Heart right ventricle (tissue), 16 donors: ENCODE measurements at regions not wholly inside any gene's neighbourhood (a gene's known extent, or its start where the extent isn't known, plus 50 kb on each side); places are given as distances from the start of the nearest gene placed in this dataset.

Source experiments
- ATAC-seq, 8 donors: fragments of 200-7000 bp; cut with Tn5 transposase; one replicate each; pipeline ENCODE4 v1.9.1; 2020; ENCODE audit warnings: mild to moderate bottlenecking in 8 of 8, moderate library complexity in 8 of 8, moderate number of reproducible peaks in 1 of 8
- DNase-seq, 2 donors: peaks; one replicate each; pipeline ENCODE4 v3.0.0-alpha.2; 2020
- H3K27ac ChIP-seq, 10 donors: fragments of 200-600 bp; sonication (generic) in 2 of 10; one replicate each; pipeline versions ENCODE4 v1.5.0 to v1.8.0; 2020 to 2022; ENCODE audit warnings: mild to moderate bottlenecking in 3 of 10
- H3K27me3 ChIP-seq, 7 donors: fragments of 200-600 bp; one replicate each; pipeline ENCODE4 v1.8.0; 2021 to 2022; ENCODE audit warnings: mild to moderate bottlenecking in 2 of 7
- H3K36me3 ChIP-seq, 9 donors: fragments of 200-600 bp; sonication (generic) in 1 of 9; one replicate each; pipeline versions ENCODE4 v1.5.0 to v1.8.0; 2020 to 2022; ENCODE audit warnings: mild to moderate bottlenecking in 2 of 9
- H3K4me1 ChIP-seq, 9 donors: fragments of 200-600 bp; sonication (generic) in 1 of 9; one replicate each; pipeline versions ENCODE4 v1.5.0 to v1.8.0; 2020 to 2022; ENCODE audit warnings: mild to moderate bottlenecking in 4 of 9
- H3K4me3 ChIP-seq, 10 donors: fragments of 200-600 bp; sonication (generic) in 2 of 10; one replicate each; pipeline versions ENCODE4 v1.5.0 to v1.8.0; 2020 to 2022; ENCODE audit warnings: mild to moderate bottlenecking in 7 of 10, moderate library complexity in 2 of 10
- H3K9me3 ChIP-seq, 11 donors: fragments of 200-600 bp in 10 of 11; sonication (generic) in 2 of 11; one replicate each; pipeline versions ENCODE4 v1.5.0 to v1.8.0; 2013 to 2022; ENCODE audit warnings: mild to moderate bottlenecking in 2 of 11, control low read depth in 1 of 11, moderate library complexity in 1 of 11
- WGBS, 2 donors: extraction: QIAGEN DNeasy Blood & Tissue Kit; methylation state at CpG; one replicate each; pipeline ENCODE4 v1.1.7; 2013; ENCODE audit warnings: inconsistent platforms in 1 of 2; 5-methylcytosine and 5-hydroxymethylcytosine counted together
- intact Hi-C, 10 donors: fragments of 100-400 bp; cut with DNase I; formaldehyde crosslinking; loops; one replicate each; pipeline versions ENCODE4 v1.11.1 to v1.14.2; 2022
- TF ChIP-seq, protein P1 (sequence below), 9 donors: fragments of 200-600 bp; sonication (generic) in 2 of 9; IDR thresholded peaks; one replicate each; pipeline versions ENCODE4 v1.5.0 to v1.8.0; 2021 to 2022; ENCODE audit warnings: antibody characterized with exemption in 9 of 9, mild to moderate bottlenecking in 5 of 9, moderate library complexity in 1 of 9
- donor health status: Arrhythmogenic right ventricular cardiomyopathy.
- donor health status: ischemic (EF 13 %, LVEDD 7.1; RV severe dilation, severe dysfunction).
- donor health status: healthy with polysubstance abuse.
- donor health status: DM: no; HTN: yes; CAD: no.
- donor health status: DM: no; HTN: no; CAD: no.
- donor health status: ischemic (EF 25% LVEDD 6.9; RV normal size, moderate dysfunction).
- donor health status: ischemic (EF 25% LVEDD 5.7; RV mildly dilated, moderate dysfunction).
- donor health status: healthy.
- donor health status: DM: yes; HTN: yes; CAD: no.
- donor health status: Ischemic cardiomyopathy.
- donor health status: ischemic (EF 35%, LVEDD 5.7; RV mildly dilated, moderate dysfunction).
- donor health status: nonischemic (EF 11% LVEDD 7.7; RV severe dilation, severe dysfunction).
- donor health status: DM: yes; HTN: yes; CAD: no.
- donor health status: PGD.
- donor health status: ischemic (EF 29% LVEDD 5.4; RV normal size, mild dysfunction).
- donor health status: nonischemic (EF 23%, LVEDD 6.1; RV moderate dilation, normal function).

DNA sequence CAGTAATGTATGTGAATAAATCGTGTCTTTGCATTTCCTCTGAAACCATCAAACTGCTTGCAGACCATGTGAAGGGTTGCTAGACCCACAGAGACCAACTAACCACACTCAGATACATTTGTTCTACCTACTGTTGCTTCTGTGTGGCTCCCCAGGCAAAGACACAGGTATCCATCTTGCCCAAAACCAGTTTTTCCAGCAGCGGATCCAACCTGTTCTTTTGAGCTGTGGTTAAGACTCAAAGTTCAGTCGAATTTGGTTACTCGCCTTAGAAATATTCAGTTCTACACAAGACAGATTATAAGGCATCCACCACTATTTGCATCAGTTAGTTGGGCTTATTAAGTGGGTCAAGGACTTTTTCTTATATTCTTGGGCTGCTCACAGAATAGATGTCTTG, 276.2 kb upstream of the EPHA4 start:
- ATAC-seq (no peak), DNase-seq (no peak)
- WGBS, 2 donors: 88 to 90% methylated on average over 4 of the region's 4 CpGs
- Histone ChIP-seq H3K4me3 (no peak overlapping the region), H3K4me1 (no peaks in the 10 kb centered on the region), H3K36me3 (no peaks in the 10 kb centered on the region), H3K9me3 (no peaks in the 10 kb centered on the region), H3K27me3 (peaks cover 0 to 2% (median 0%) of the 10 kb centered on the region in 7 donors), H3K27ac (no peak overlapping the region)
- TF ChIP-seq, protein P1, sequence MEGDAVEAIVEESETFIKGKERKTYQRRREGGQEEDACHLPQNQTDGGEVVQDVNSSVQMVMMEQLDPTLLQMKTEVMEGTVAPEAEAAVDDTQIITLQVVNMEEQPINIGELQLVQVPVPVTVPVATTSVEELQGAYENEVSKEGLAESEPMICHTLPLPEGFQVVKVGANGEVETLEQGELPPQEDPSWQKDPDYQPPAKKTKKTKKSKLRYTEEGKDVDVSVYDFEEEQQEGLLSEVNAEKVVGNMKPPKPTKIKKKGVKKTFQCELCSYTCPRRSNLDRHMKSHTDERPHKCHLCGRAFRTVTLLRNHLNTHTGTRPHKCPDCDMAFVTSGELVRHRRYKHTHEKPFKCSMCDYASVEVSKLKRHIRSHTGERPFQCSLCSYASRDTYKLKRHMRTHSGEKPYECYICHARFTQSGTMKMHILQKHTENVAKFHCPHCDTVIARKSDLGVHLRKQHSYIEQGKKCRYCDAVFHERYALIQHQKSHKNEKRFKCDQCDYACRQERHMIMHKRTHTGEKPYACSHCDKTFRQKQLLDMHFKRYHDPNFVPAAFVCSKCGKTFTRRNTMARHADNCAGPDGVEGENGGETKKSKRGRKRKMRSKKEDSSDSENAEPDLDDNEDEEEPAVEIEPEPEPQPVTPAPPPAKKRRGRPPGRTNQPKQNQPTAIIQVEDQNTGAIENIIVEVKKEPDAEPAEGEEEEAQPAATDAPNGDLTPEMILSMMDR (IDR thresholded peaks at IDR 0.05): no peak
- intact Hi-C loops: no loop called here

DNA sequence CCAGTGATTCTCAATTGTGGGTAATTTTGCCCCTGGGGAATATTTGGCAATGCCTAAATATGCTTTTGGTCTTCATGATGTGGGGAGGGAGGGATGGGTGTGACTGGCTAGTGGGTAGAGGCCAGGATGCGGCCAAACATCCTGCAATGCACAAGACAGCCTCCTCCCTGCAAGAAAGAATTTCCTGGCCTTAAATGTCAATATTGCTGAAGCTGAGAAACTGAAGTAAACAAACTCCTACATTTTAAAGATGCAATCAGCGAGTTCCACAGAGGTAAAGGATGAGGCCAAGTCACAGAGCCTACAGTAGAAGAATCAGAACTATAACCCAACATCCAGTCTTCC, 272.9 kb upstream of the EPHA4 start:
- DNase-seq (no peak), ATAC-seq (no peak)
- H3K27me3 ChIP-seq: peaks cover 0 to 4% (median 0%) of the 10 kb centered on the region in 7 donors
- H3K4me1 ChIP-seq: no peaks in the 10 kb centered on the region
- no peaks in the 10 kb centered on the region for H3K36me3 ChIP-seq
- H3K9me3 ChIP-seq: no peaks in the 10 kb centered on the region
- TF ChIP-seq, protein P1 (IDR thresholded peaks at IDR 0.05): no peak
- 58 to 65% methylated on average over 2 of the region's 2 CpGs for WGBS, 2 donors
- intact Hi-C loops: no loop called here
- no peak overlapping the region for H3K27ac ChIP-seq
- no peak overlapping the region for H3K4me3 ChIP-seq

DNA sequence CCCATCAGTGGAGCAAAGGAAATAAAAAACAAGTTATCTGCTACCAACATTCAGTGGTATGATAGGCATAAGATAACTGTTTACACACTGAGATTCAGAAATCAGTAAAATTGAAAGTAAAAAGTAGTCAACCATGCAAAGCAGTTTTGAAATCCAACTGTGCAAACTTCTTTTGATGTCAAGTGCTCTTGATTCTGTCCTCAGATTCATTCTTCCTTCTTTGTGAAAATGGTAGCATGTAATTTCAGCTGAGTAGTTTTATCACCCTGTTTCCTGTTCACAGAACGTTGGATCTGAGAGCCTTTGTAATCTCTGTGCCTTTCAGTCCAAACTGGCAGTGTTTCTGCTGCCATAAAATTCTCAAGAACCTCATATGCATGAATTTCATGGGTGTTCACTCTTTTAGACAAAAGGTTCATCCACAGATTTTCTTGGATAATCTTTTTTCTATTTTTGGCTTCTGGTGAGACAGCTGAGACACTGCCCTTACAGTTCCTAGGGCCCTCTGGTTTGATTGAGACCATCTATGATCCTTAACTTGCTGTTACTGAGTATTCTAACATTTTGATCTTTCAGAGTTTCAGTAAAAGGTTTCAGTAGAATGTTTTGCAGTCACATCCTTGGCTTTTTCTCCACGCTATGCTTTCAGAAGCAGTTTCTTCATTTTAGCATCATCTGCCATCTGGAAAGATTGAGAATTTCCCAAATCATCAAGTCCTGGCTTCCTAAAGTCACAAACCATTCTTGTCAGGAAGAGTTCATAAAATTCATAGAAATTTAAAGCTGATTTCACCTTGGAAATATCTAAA, 272.3 kb upstream of the EPHA4 start:
- no peaks in the 10 kb centered on the region for H3K4me1 ChIP-seq
- H3K9me3 ChIP-seq: no peaks in the 10 kb centered on the region
- intact Hi-C loops: no loop called here
- DNase-seq (no peak), ATAC-seq (no peak)
- TF ChIP-seq, protein P1 (IDR thresholded peaks at IDR 0.05): no peak
- H3K27me3 ChIP-seq: peaks cover 0 to 4% (median 0%) of the 10 kb centered on the region in 7 donors
- 37% methylated on average over 2 of the region's 2 CpGs for WGBS, 2 donors
- no peak overlapping the region for H3K27ac ChIP-seq
- H3K4me3 ChIP-seq: no peak overlapping the region
- H3K36me3 ChIP-seq: no peaks in the 10 kb centered on the region

DNA sequence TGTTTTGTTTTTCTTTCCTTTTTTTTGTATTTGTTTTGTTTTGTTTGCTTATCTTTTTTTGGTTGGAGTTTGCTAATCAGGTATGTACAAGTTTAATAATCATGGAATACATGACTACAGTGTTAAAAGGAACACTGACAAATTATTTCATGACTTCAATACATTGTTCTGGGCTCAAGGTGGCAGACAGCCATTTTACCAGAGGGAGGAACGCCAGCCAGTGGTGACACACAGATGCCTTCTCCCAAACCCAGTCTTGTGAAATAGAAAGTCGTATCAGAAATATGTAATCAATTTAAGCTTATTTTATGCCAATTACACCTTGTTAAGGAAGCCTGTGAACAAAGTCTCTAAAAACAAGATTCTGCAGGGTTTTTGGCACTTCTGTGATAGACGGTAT, 264.0 kb upstream of the EPHA4 start:
- Histone ChIP-seq H3K27ac (no peak overlapping the region), H3K36me3 (no peaks in the 10 kb centered on the region), H3K9me3 (no peaks in the 10 kb centered on the region), H3K4me1 (no peaks in the 10 kb centered on the region), H3K4me3 (no peak overlapping the region), H3K27me3 (peaks cover 0 to 2% (median 0%) of the 10 kb centered on the region in 7 donors)
- intact Hi-C loops: no loop called here
- DNase-seq: no peak
- TF ChIP-seq, protein P1 (IDR thresholded peaks at IDR 0.05): no peak
- 80 to 82% methylated on average over 3 of the region's 3 CpGs for WGBS, 2 donors
- ATAC-seq: no peak
